IMR-90 (cell line): ENCODE measurements at regions not wholly inside any gene's neighbourhood (a gene's known extent, or its start where the extent isn't known, plus 50 kb on each side); places are given as distances from the start of the nearest gene placed in this dataset.

ENCODE experiments used
- ATAC-seq: fragments of 200-7000 bp; cut with Tn5 transposase; 2 replicates; pipeline ENCODE4 v1.9.1; 2020; ENCODE audit warnings: low read depth, mild to moderate bottlenecking, moderate library complexity
- BruUV-seq: library from RNA; stranded (reverse); fragments of 400-500 nt; replicated peaks from 2 replicates; lab custom pipeline; 2021; lab: Mats Ljungman, UMichigan
- CTCF ChIA-PET: fragments of 300-600 bp; formaldehyde crosslinking; extraction: SDS; loops from one replicate; lab custom pipeline; 2021; ENCODE audit warnings: antibody characterized with exemption; lab: Yijun Ruan, JAX
- POLR2A ChIA-PET: fragments of 300-600 bp; sonication (Branson Sonifier 250); formaldehyde crosslinking; loops from one replicate; lab custom pipeline; 2022; ENCODE audit warnings: antibody characterized with exemption; ENCODE audit not compliant: unreplicated experiment; lab: Charles Lee
- DNase-seq: peaks from one replicate; pipeline ENCODE4 v3.0.0; 2013
- H2AFZ ChIP-seq: replicated peaks from 2 replicates; pipeline ENCODE3; 2013; ENCODE audit warnings: low read length, mild to moderate bottlenecking; ENCODE audit not compliant: poor library complexity
- H2AK5ac ChIP-seq: 2 replicates; pipeline ENCODE4 v1.6.1; 2013; ENCODE audit warnings: low read depth, low read length, inconsistent platforms
- H2AK9ac ChIP-seq: replicated peaks from 2 replicates; pipeline ENCODE3; 2013; ENCODE audit warnings: mild to moderate bottlenecking, low read depth, low read length, moderate library complexity; ENCODE audit not compliant: poor library complexity
- H2BK120ac ChIP-seq: 2 replicates; pipeline ENCODE4 v1.6.1; 2013; ENCODE audit warnings: low read depth, low read length, inconsistent platforms
- H2BK15ac ChIP-seq: 3 replicates; pipeline ENCODE4 v1.6.1; 2013; ENCODE audit warnings: low read depth, low read length, inconsistent platforms
- H2BK20ac ChIP-seq: 2 replicates; pipeline ENCODE4 v1.6.1; 2013; ENCODE audit warnings: low read depth, mild to moderate bottlenecking, inconsistent platforms, low read length, moderate library complexity
- H2BK5ac ChIP-seq: 2 replicates; pipeline ENCODE4 v1.6.1; 2013; ENCODE audit warnings: mild to moderate bottlenecking, low read depth, low read length, inconsistent platforms; ENCODE audit not compliant: poor library complexity, severe bottlenecking
- H3K14ac ChIP-seq: replicated peaks from 2 replicates; pipeline ENCODE4 v1.6.1; 2013; ENCODE audit warnings: low read depth, low read length, inconsistent platforms
- H3K18ac ChIP-seq: 2 replicates; pipeline ENCODE4 v1.6.1; 2013; ENCODE audit warnings: low read depth, low read length, control low read depth
- H3K23ac ChIP-seq: 2 replicates; pipeline ENCODE4 v1.6.1; 2013; ENCODE audit warnings: low read depth, low read length, inconsistent platforms
- H3K27ac ChIP-seq: 2 replicates; pipeline ENCODE4 v1.5.1; 2013; ENCODE audit warnings: mild to moderate bottlenecking, control low read depth, low read length; ENCODE audit not compliant: insufficient read depth
- H3K27me3 ChIP-seq: 2 replicates; pipeline ENCODE4 v1.6.1; 2013; ENCODE audit warnings: low read length; ENCODE audit not compliant: control insufficient read depth, insufficient read depth
- H3K36me3 ChIP-seq: 2 replicates; pipeline ENCODE4 v1.6.1; 2013; ENCODE audit warnings: low read length, mixed read lengths; ENCODE audit not compliant: control insufficient read depth, insufficient read depth
- H3K4ac ChIP-seq: 2 replicates; pipeline ENCODE4 v1.6.1; 2013; ENCODE audit warnings: low read depth, low read length, inconsistent platforms
- H3K4me1 ChIP-seq: 2 replicates; pipeline ENCODE4 v1.6.1; 2013; ENCODE audit warnings: low read length, mixed read lengths; ENCODE audit not compliant: control insufficient read depth, insufficient read depth
- H3K4me2 ChIP-seq: 2 replicates; pipeline ENCODE4 v1.6.1; 2013; ENCODE audit warnings: low read depth, mild to moderate bottlenecking, control low read depth, low read length, moderate library complexity
- H3K4me3 ChIP-seq: 2 replicates; pipeline ENCODE4 v1.5.1; 2013; ENCODE audit warnings: low read depth, mild to moderate bottlenecking, control low read depth, low read length, moderate library complexity; ENCODE audit not compliant: insufficient read depth
- H3K56ac ChIP-seq: 2 replicates; pipeline ENCODE4 v1.6.1; 2013; ENCODE audit warnings: low read length, inconsistent platforms; ENCODE audit not compliant: insufficient read depth; ENCODE audit errors: extremely low read depth
- H3K79me1 ChIP-seq, 2 experiments: 2 replicates each; pipeline ENCODE4 v1.6.1; 2013; ENCODE audit warnings: low read length in 2 of 2, inconsistent platforms in 1 of 2, low read depth in 1 of 2
- H3K9ac ChIP-seq: 2 replicates; pipeline ENCODE4 v1.6.1; 2013; ENCODE audit warnings: low read depth, low read length, control low read depth
- H3K9me1 ChIP-seq: 2 replicates; pipeline ENCODE4 v1.6.1; 2013; ENCODE audit warnings: low read length, inconsistent platforms; ENCODE audit not compliant: insufficient read depth
- H3K9me3 ChIP-seq: 2 replicates; pipeline ENCODE4 v1.6.1; 2013; ENCODE audit warnings: low read length; ENCODE audit not compliant: control insufficient read depth, insufficient read depth
- H4K20me1 ChIP-seq: 2 replicates; pipeline ENCODE4 v1.6.1; 2013; ENCODE audit warnings: low read length, inconsistent platforms; ENCODE audit not compliant: insufficient read depth
- H4K5ac ChIP-seq: 2 replicates; pipeline ENCODE4 v1.6.1; 2013; ENCODE audit warnings: mild to moderate bottlenecking, low read depth, low read length, control low read depth
- H4K8ac ChIP-seq, 2 experiments: 2 replicates each; pipeline ENCODE4 v1.6.1; 2013; ENCODE audit warnings: low read depth in 2 of 2, low read length in 2 of 2, control low read depth in 1 of 2, inconsistent platforms in 1 of 2
- H4K91ac ChIP-seq: 2 replicates; pipeline ENCODE4 v1.6.1; 2013; ENCODE audit warnings: low read depth, low read length, inconsistent platforms; ENCODE audit not compliant: insufficient read depth
- BHLHE40 ChIP-seq: fragments of 150-350 bp; IDR thresholded peaks from 2 replicates; pipeline ENCODE4 v1.6.1; 2016; ENCODE audit warnings: mild to moderate bottlenecking, low read depth, low read length
- CEBPB ChIP-seq: IDR thresholded peaks from 2 replicates; pipeline ENCODE4 v1.6.1; 2012; ENCODE audit warnings: low read depth, low read length, improper control_type of control experiment
- CHD1 ChIP-seq: IDR thresholded peaks from 2 replicates; pipeline ENCODE4 v1.6.1; 2012; ENCODE audit warnings: low read depth, low read length, improper control_type of control experiment
- NFE2L2 ChIP-seq: fragments of 150-350 bp; IDR thresholded peaks from 2 replicates; pipeline ENCODE4 v1.6.1; 2016; ENCODE audit warnings: low read depth, mild to moderate bottlenecking, low read length
- POLR2A ChIP-seq: IDR thresholded peaks from 2 replicates; pipeline ENCODE4 v1.6.1; 2012; ENCODE audit warnings: mild to moderate bottlenecking, low read depth, low read length
- RAD21 ChIP-seq: IDR thresholded peaks from 2 replicates; pipeline ENCODE4 v1.6.1; 2012; ENCODE audit warnings: low read length, improper control_type of control experiment
- SMC3 ChIP-seq: fragments of 150-350 bp; IDR thresholded peaks from 2 replicates; pipeline ENCODE4 v1.6.1; 2016; ENCODE audit warnings: low read depth, mild to moderate bottlenecking, antibody characterized with exemption, low read length, moderate library complexity
- WGBS, 2 experiments: methylation state at CpG; one replicate each; pipeline versions ENCODE4 v1.1.5 to v1.1.7; 2013; ENCODE audit warnings: missing lambda C conversion rate in 2 of 2; ENCODE audit not compliant: insufficient read length in 1 of 2; ENCODE audit errors: extremely low coverage in 2 of 2; 5-methylcytosine and 5-hydroxymethylcytosine counted together
- dilution Hi-C: fragments of 300-500 bp; cut with HindIII; formaldehyde crosslinking; loops from one replicate; pipeline ENCODE4 v1.14.3; 2018; ENCODE audit warnings: low sequenced_read_pairs; ENCODE audit not compliant: unreplicated experiment
- in situ Hi-C: fragments of 300-500 bp; cut with MboI; formaldehyde crosslinking; loops from 3 replicates; pipeline ENCODE4 v1.14.3; 2019; ENCODE audit warnings: low sequenced_read_pairs, inconsistent platforms, mixed read lengths
- intact Hi-C: fragments of 100-400 bp; cut with micrococcal nuclease; formaldehyde crosslinking; loops from 2 replicates; pipeline ENCODE4 v1.10.0; 2022
- TF ChIP-seq, protein P1 (sequence below): fragments of 150-350 bp; IDR thresholded peaks from 2 replicates; pipeline ENCODE4 v1.6.1; 2017; ENCODE audit warnings: mild to moderate bottlenecking, antibody characterized with exemption, low read length, low read depth
- TF ChIP-seq, protein P2 (sequence below): fragments of 150-350 bp; IDR thresholded peaks from 2 replicates; pipeline ENCODE4 v1.6.1; 2016; ENCODE audit warnings: low read depth, mild to moderate bottlenecking, low read length, moderate library complexity, borderline replicate concordance

DNA sequence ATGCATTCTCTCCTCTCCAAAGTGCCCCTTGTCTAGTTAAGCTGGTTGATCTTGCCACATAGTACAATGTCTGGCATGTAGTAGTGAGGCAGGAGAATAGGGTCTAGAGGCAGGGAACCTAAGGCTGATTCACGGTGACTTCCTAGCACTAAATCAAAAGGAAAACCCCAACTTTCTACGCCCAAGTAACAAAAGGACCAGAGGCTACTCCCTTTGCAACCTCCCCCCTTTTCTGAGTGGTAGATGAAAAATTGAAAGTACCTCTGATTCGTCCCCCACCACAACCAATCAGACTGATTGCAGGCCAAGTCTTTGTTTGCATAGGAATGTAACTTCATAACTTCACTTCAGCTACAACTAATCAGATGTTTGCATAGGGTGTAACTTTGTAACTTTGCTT is 278.8 kb downstream of the PSAT1 start:
- Histone ChIP-seq H4K5ac (no peak overlapping the region), H4K91ac (no peak overlapping the region), H2BK5ac (no peak overlapping the region), H4K20me1 (no peaks in the 10 kb centered on the region), H3K36me3 (no peaks in the 10 kb centered on the region), H3K14ac (no peak overlapping the region), H3K56ac (no peak overlapping the region), H3K4me1 (peaks cover 2% of the 10 kb centered on the region; the same call in 1 of the 2 replicates), H3K27ac (no peak overlapping the region), H3K27me3 (no peaks in the 10 kb centered on the region; the same call in 1 of the 2 replicates), H3K9ac (no peak overlapping the region), H3K9me3 (no peaks in the 10 kb centered on the region), H3K9me1 (no peaks in the 10 kb centered on the region), H3K23ac (no peak overlapping the region; the same call in 1 of the 2 replicates), H2AFZ (no peak overlapping the region), H3K4me2 (no peak overlapping the region), H3K4ac (no peak overlapping the region), H3K4me3 (no peak overlapping the region), H2AK9ac (no peak overlapping the region), H2BK15ac (no peak overlapping the region), H2BK120ac (no peak overlapping the region), H4K8ac (no peak overlapping the region), H3K18ac (no peak overlapping the region), H2AK5ac (no peak overlapping the region), H2BK20ac (no peak overlapping the region), H3K79me1 (no peaks in the 10 kb centered on the region)
- intact Hi-C loops, result no loop called here
- dilution Hi-C loops, result no loop called here
- DNase-seq (no peak), ATAC-seq (no peak)
- WGBS, 2 experiments, result no CpG with 5 or more reads among the region's 3 CpGs
- ChIA-PET CTCF (no interaction called here), POLR2A (no interaction called here)
- no TSS peak for BruUV-seq
- no peak for TF ChIP-seq CEBPB
- no peak for TF ChIP-seq RAD21
- TF ChIP-seq NFE2L2, result no peak
- no peak for TF ChIP-seq POLR2A
- TF ChIP-seq, protein P1, sequence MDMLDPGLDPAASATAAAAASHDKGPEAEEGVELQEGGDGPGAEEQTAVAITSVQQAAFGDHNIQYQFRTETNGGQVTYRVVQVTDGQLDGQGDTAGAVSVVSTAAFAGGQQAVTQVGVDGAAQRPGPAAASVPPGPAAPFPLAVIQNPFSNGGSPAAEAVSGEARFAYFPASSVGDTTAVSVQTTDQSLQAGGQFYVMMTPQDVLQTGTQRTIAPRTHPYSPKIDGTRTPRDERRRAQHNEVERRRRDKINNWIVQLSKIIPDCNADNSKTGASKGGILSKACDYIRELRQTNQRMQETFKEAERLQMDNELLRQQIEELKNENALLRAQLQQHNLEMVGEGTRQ, result no peak
- TF ChIP-seq, protein P2, sequence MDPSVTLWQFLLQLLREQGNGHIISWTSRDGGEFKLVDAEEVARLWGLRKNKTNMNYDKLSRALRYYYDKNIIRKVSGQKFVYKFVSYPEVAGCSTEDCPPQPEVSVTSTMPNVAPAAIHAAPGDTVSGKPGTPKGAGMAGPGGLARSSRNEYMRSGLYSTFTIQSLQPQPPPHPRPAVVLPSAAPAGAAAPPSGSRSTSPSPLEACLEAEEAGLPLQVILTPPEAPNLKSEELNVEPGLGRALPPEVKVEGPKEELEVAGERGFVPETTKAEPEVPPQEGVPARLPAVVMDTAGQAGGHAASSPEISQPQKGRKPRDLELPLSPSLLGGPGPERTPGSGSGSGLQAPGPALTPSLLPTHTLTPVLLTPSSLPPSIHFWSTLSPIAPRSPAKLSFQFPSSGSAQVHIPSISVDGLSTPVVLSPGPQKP, result no peak
- TF ChIP-seq CHD1, result no peak
- no peak for TF ChIP-seq BHLHE40
- TF ChIP-seq SMC3, result no peak
- in situ Hi-C loops, result loop anchor here (25.0 kb wide), 1 partner anchor 987 kb away; the partner anchor contains the start of gene TLE4
